ENCODE measurements at regions not wholly inside any gene's neighbourhood (a gene's known extent, or its start where the extent isn't known, plus 50 kb on each side); places are given as distances from the start of the nearest gene placed in this dataset.

DNA sequence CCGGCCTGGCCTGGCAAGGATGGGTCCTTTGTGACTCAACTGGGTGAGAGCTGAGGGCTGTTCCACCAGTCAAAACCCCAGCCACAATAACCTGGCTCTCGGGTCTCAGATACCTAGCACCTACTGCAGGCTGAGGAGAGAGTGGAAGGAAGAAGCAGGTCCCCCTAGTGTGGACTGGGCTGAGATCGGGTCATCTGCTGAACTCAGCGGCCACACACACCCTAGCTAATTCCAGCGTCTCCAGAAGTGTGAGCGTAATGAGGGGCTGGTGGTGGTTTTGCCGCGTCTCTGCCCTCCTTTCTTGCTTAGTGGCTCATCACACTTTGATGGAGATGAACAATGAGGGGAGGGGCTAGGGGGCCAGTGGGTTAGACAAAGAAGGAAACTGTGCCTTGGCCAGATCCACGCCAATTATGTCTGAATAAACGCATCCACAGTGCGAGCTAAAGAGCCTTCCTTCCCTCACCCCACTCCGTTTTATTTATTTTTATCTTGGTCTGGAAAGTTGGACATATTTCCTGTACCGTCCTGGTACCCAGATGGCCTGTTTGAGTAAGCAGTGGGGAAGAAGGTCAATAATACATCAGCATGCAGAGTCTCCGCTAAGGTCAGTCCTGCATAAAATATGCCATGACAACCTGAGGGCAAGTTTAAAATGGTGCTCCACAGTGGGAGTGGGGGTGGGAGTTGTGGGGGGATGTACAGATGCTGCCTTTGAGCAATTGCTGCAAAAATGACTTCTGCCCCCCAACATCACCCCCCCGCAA lies 370.0 kb downstream of the WDR72 start:
- TF ChIP-seq CTCF (IDR thresholded peaks at IDR 0.05; ENCODE audit: insufficient read depth, low read length): no peak
- no peak for TF ChIP-seq POLR2AphosphoS5 (IDR thresholded peaks at IDR 0.05; ENCODE audit: low read depth)
- TF ChIP-seq GABPA (IDR thresholded peaks at IDR 0.05; ENCODE audit: low read depth): no peak
- TF ChIP-seq, protein P1, sequence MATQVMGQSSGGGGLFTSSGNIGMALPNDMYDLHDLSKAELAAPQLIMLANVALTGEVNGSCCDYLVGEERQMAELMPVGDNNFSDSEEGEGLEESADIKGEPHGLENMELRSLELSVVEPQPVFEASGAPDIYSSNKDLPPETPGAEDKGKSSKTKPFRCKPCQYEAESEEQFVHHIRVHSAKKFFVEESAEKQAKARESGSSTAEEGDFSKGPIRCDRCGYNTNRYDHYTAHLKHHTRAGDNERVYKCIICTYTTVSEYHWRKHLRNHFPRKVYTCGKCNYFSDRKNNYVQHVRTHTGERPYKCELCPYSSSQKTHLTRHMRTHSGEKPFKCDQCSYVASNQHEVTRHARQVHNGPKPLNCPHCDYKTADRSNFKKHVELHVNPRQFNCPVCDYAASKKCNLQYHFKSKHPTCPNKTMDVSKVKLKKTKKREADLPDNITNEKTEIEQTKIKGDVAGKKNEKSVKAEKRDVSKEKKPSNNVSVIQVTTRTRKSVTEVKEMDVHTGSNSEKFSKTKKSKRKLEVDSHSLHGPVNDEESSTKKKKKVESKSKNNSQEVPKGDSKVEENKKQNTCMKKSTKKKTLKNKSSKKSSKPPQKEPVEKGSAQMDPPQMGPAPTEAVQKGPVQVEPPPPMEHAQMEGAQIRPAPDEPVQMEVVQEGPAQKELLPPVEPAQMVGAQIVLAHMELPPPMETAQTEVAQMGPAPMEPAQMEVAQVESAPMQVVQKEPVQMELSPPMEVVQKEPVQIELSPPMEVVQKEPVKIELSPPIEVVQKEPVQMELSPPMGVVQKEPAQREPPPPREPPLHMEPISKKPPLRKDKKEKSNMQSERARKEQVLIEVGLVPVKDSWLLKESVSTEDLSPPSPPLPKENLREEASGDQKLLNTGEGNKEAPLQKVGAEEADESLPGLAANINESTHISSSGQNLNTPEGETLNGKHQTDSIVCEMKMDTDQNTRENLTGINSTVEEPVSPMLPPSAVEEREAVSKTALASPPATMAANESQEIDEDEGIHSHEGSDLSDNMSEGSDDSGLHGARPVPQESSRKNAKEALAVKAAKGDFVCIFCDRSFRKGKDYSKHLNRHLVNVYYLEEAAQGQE (IDR thresholded peaks at IDR 0.05; ENCODE audit: insufficient replicate concordance, low read depth): no peak
- TF ChIP-seq SPI1 (IDR thresholded peaks at IDR 0.05; ENCODE audit: borderline replicate concordance, low read depth): no peak

Measured in HL-60 (cell line).